HEK293 (cell line): ENCODE measurements at regions not wholly inside any gene's neighbourhood (a gene's known extent, or its start where the extent isn't known, plus 50 kb on each side); places are given as distances from the start of the nearest gene placed in this dataset.

Experiments used
- CTCF ChIA-PET: fragments of 350-600 bp; formaldehyde crosslinking; extraction: SDS; loops from one replicate; lab custom pipeline; 2021; ENCODE audit warnings: antibody characterized with exemption; lab: Yijun Ruan, JAX
- POLR2A ChIA-PET: fragments of 300-600 bp; formaldehyde crosslinking; extraction: SDS; loops from one replicate; lab custom pipeline; 2020; ENCODE audit warnings: antibody characterized with exemption, inconsistent platforms; lab: Yijun Ruan, JAX
- H3K27ac ChIP-seq: fragments of 200-500 bp; sonication (Bioruptor generic); 2 replicates; pipeline ENCODE4 v1.5.1; 2014; ENCODE audit warnings: low read depth, low read length, control low read depth, inconsistent platforms; ENCODE audit errors: extremely low read depth
- H3K36me3 ChIP-seq, 2 experiments: fragments of 200-500 bp in 1 of 2; sonication (Bioruptor generic) in 1 of 2; 1 replicate in 1 of 2; 2 replicates in 1 of 2; pipeline ENCODE4 v1.5.1; 2014 to 2017; ENCODE audit warnings: inconsistent platforms in 2 of 2, low read length in 2 of 2; ENCODE audit not compliant: control insufficient read depth in 2 of 2, insufficient read depth in 1 of 2
- H3K4me1 ChIP-seq: fragments of 200-500 bp; sonication (Bioruptor generic); 2 replicates; pipeline ENCODE4 v1.5.1; 2014; ENCODE audit warnings: mild to moderate bottlenecking, low read length, inconsistent platforms; ENCODE audit not compliant: control insufficient read depth, insufficient read depth
- H3K4me3 ChIP-seq: 2 replicates; pipeline ENCODE4 v1.5.1; 2011; ENCODE audit warnings: low read depth, mild to moderate bottlenecking, control low read depth, low read length, moderate library complexity
- H3K9me3 ChIP-seq: fragments of 200-500 bp; sonication (Bioruptor generic); 2 replicates; pipeline ENCODE4 v1.5.1; 2014; ENCODE audit warnings: low read depth, low read length, inconsistent platforms; ENCODE audit not compliant: control insufficient read depth, insufficient read depth
- ATF2 ChIP-seq: fragments of 450-650 bp; formaldehyde crosslinking; IDR thresholded peaks from 2 replicates; pipeline ENCODE4 v1.5.1; 2016; ENCODE audit warnings: missing biosample characterization, missing genetic modification characterization, low read depth
- BCL6B ChIP-seq: fragments of 450-650 bp; formaldehyde crosslinking; IDR thresholded peaks from 2 replicates; pipeline ENCODE4 v1.5.1; 2017; ENCODE audit warnings: missing biosample characterization, missing genetic modification characterization
- CTCF ChIP-seq: fragments of 450-650 bp; formaldehyde crosslinking; IDR thresholded peaks from 2 replicates; pipeline ENCODE4 v1.5.1; 2016; ENCODE audit warnings: missing biosample characterization, missing genetic modification characterization
- EGR2 ChIP-seq: fragments of 450-650 bp; formaldehyde crosslinking; IDR thresholded peaks from 2 replicates; pipeline ENCODE4 v1.5.1; 2016; ENCODE audit warnings: low read depth, missing biosample characterization, missing genetic modification characterization
- RBAK ChIP-seq: fragments of 450-650 bp; formaldehyde crosslinking; IDR thresholded peaks from 2 replicates; pipeline ENCODE4 v1.5.1; 2016; ENCODE audit warnings: missing biosample characterization, missing genetic modification characterization
- REST ChIP-seq: fragments of 450-650 bp; formaldehyde crosslinking; IDR thresholded peaks from 2 replicates; pipeline ENCODE4 v1.5.1; 2016; ENCODE audit warnings: missing biosample characterization, missing genetic modification characterization
- ZFHX2 ChIP-seq: fragments of 450-650 bp; formaldehyde crosslinking; conservative IDR thresholded peaks from 2 replicates; pipeline ENCODE4 v1.5.1; 2016; ENCODE audit warnings: missing biosample characterization, missing genetic modification characterization
- ZFP3 ChIP-seq: fragments of 450-650 bp; formaldehyde crosslinking; IDR thresholded peaks from 2 replicates; pipeline ENCODE4 v1.5.1; 2016; ENCODE audit warnings: low read depth, missing biosample characterization, missing genetic modification characterization
- ZNF155 ChIP-seq: fragments of 450-650 bp; formaldehyde crosslinking; IDR thresholded peaks from 2 replicates; pipeline ENCODE4 v1.5.1; 2016; ENCODE audit warnings: missing biosample characterization, missing genetic modification characterization
- ZNF16 ChIP-seq: fragments of 450-650 bp; formaldehyde crosslinking; IDR thresholded peaks from 2 replicates; pipeline ENCODE4 v1.5.1; 2016; ENCODE audit warnings: low read depth, missing biosample characterization, missing genetic modification characterization
- ZNF24 ChIP-seq: fragments of 450-650 bp; formaldehyde crosslinking; IDR thresholded peaks from 2 replicates; pipeline ENCODE4 v1.5.1; 2016; ENCODE audit warnings: missing biosample characterization, missing genetic modification characterization
- ZNF26 ChIP-seq: fragments of 450-650 bp; formaldehyde crosslinking; IDR thresholded peaks from 2 replicates; pipeline ENCODE4 v1.5.1; 2016; ENCODE audit warnings: missing biosample characterization, missing genetic modification characterization
- ZNF266 ChIP-seq: fragments of 450-650 bp; formaldehyde crosslinking; IDR thresholded peaks from 2 replicates; pipeline ENCODE4 v1.5.1; 2016; ENCODE audit warnings: missing biosample characterization, missing genetic modification characterization, low read depth
- ZNF433 ChIP-seq: fragments of 450-650 bp; formaldehyde crosslinking; IDR thresholded peaks from 2 replicates; pipeline ENCODE4 v1.5.1; 2016; ENCODE audit warnings: missing biosample characterization, missing genetic modification characterization, low read depth
- ZNF555 ChIP-seq: fragments of 450-650 bp; formaldehyde crosslinking; conservative IDR thresholded peaks from 2 replicates; pipeline ENCODE4 v1.5.1; 2017; ENCODE audit warnings: missing biosample characterization, mild to moderate bottlenecking, missing genetic modification characterization, inconsistent platforms
- ZNF580 ChIP-seq: fragments of 450-650 bp; formaldehyde crosslinking; IDR thresholded peaks from 2 replicates; pipeline ENCODE4 v1.5.1; 2016; ENCODE audit warnings: missing biosample characterization, missing genetic modification characterization
- ZNF610 ChIP-seq: fragments of 450-650 bp; formaldehyde crosslinking; IDR thresholded peaks from 2 replicates; pipeline ENCODE4 v1.5.1; 2016; ENCODE audit warnings: missing biosample characterization, missing genetic modification characterization, borderline replicate concordance
- ZNF621 ChIP-seq: fragments of 450-650 bp; formaldehyde crosslinking; IDR thresholded peaks from 2 replicates; pipeline ENCODE4 v1.5.1; 2017; ENCODE audit warnings: missing biosample characterization, missing genetic modification characterization
- ZNF768 ChIP-seq: fragments of 450-650 bp; formaldehyde crosslinking; IDR thresholded peaks from 2 replicates; pipeline ENCODE4 v1.5.1; 2018; ENCODE audit warnings: missing biosample characterization, mild to moderate bottlenecking, missing genetic modification characterization
- ZSCAN16 ChIP-seq: fragments of 450-650 bp; formaldehyde crosslinking; IDR thresholded peaks from 2 replicates; pipeline ENCODE4 v1.5.1; 2016; ENCODE audit warnings: missing biosample characterization, missing genetic modification characterization
- ZXDB ChIP-seq: fragments of 450-650 bp; formaldehyde crosslinking; IDR thresholded peaks from 2 replicates; pipeline ENCODE4 v1.5.1; 2016; ENCODE audit warnings: missing biosample characterization, missing genetic modification characterization

GRCh38 chr2:103007086-103007485 lies 245.3 kb downstream of the TMEM182 start (continued):
- TF ChIP-seq ZFHX2 (tag by site-specific recombination) (no peak), ZFP3 (tag by site-specific recombination) (no peak), ZNF155 (tag by site-specific recombination) (no peak)

- TF ChIP-seq ZNF610 (tag by site-specific recombination) (no peak), ZNF16 (tag by site-specific recombination) (no peak), ZNF24 (no peak), ZSCAN16 (tag by site-specific recombination) (no peak), BCL6B (tag by site-specific recombination) (no peak), ZNF266 (tag by site-specific recombination) (no peak), EGR2 (tag by site-specific recombination) (no peak), ZNF768 (tag by site-specific recombination) (no peak)
- Histone ChIP-seq H3K4me1 (no peaks in the 10 kb centered on the region), H3K9me3 (no peaks in the 10 kb centered on the region), H3K27ac (no peak overlapping the region), H3K4me3 (no peak overlapping the region), H3K36me3 (no peaks in the 10 kb centered on the region)
- ChIA-PET POLR2A (no interaction called here), CTCF (no interaction called here)
Observed at GRCh38 chr2:103008586-103008985, 246.8 kb downstream of the TMEM182 start.

- Histone ChIP-seq H3K4me1 (no peaks in the 10 kb centered on the region), H3K4me3 (no peak overlapping the region), H3K9me3 (no peaks in the 10 kb centered on the region), H3K36me3 (no peaks in the 10 kb centered on the region), H3K27ac (no peak overlapping the region)
- TF ChIP-seq ZNF621 (tag by site-specific recombination) (no peak), ZNF433 (tag by site-specific recombination) (no peak), ZNF555 (tag by site-specific recombination) (no peak), REST (tag by site-specific recombination) (no peak), ZNF580 (tag by site-specific recombination) (no peak), ZXDB (tag by site-specific recombination) (no peak), ZNF26 (tag by site-specific recombination) (no peak), CTCF (no peak), RBAK (no peak), ATF2 (tag by site-specific recombination) (no peak)
- CTCF ChIA-PET: no interaction called here
- POLR2A ChIA-PET: no interaction called here
Observed at GRCh38 chr2:103009871-103010270, 248.0 kb downstream of the TMEM182 start.
